MM.1S (cell line): ENCODE measurements at regions not wholly inside any gene's neighbourhood (a gene's known extent, or its start where the extent isn't known, plus 50 kb on each side); places are given as distances from the start of the nearest gene placed in this dataset.

Experiments
- DNase-seq: peaks from one replicate; pipeline ENCODE4 v3.0.0-alpha.2; 2015
- H2AFZ ChIP-seq: fragments of 300-600 bp; sonication (generic); 2 replicates; pipeline ENCODE4 v1.6.0; 2016; ENCODE audit warnings: antibody characterized with exemption, low read length
- H3F3A ChIP-seq: fragments of 300-600 bp; sonication (generic); 2 replicates; pipeline ENCODE4 v1.6.1; 2016; ENCODE audit warnings: mild to moderate bottlenecking, antibody characterized with exemption, low read length, moderate library complexity, mixed read lengths; ENCODE audit not compliant: insufficient read depth
- H3K27ac ChIP-seq: fragments of 300-600 bp; sonication (generic); 2 replicates; pipeline ENCODE4 v1.5.1; 2016; ENCODE audit warnings: mild to moderate bottlenecking, low read length
- H3K27me3 ChIP-seq: fragments of 300-600 bp; sonication (generic); replicated peaks from 2 replicates; pipeline ENCODE4 v1.6.0; 2016; ENCODE audit warnings: low read length; ENCODE audit not compliant: insufficient read depth
- H3K36me3 ChIP-seq: fragments of 300-600 bp; sonication (generic); replicated peaks from 2 replicates; pipeline ENCODE4 v1.6.1; 2016; ENCODE audit warnings: mild to moderate bottlenecking, low read length, mixed read lengths; ENCODE audit not compliant: insufficient read depth
- H3K4me1 ChIP-seq: fragments of 300-600 bp; sonication (generic); 2 replicates; pipeline ENCODE4 v1.6.1; 2016; ENCODE audit warnings: low read length, mixed read lengths
- H3K4me2 ChIP-seq: fragments of 300-600 bp; sonication (generic); 2 replicates; pipeline ENCODE4 v1.6.0; 2016; ENCODE audit warnings: low read depth, low read length
- H3K4me3 ChIP-seq: fragments of 300-600 bp; sonication (generic); 2 replicates; pipeline ENCODE4 v1.5.1; 2016; ENCODE audit warnings: low read length, mixed read lengths
- H3K79me2 ChIP-seq: fragments of 300-600 bp; sonication (generic); 2 replicates; pipeline ENCODE4 v1.6.1; 2016; ENCODE audit warnings: mixed run types, low read length, mixed read lengths
- H3K9ac ChIP-seq: fragments of 300-600 bp; sonication (generic); 2 replicates; pipeline ENCODE4 v1.6.1; 2016; ENCODE audit warnings: low read length, mixed read lengths
- H3K9me2 ChIP-seq: fragments of 300-600 bp; sonication (generic); replicated peaks from 2 replicates; pipeline ENCODE4 v1.6.1; 2016; ENCODE audit warnings: mild to moderate bottlenecking, low read length, mixed read lengths; ENCODE audit not compliant: insufficient read depth
- H3K9me3 ChIP-seq: fragments of 300-600 bp; sonication (generic); replicated peaks from 2 replicates; pipeline ENCODE4 v1.6.1; 2016; ENCODE audit warnings: mild to moderate bottlenecking, low read length, mixed read lengths; ENCODE audit not compliant: insufficient read depth
- H4K20me1 ChIP-seq: fragments of 300-600 bp; sonication (generic); 2 replicates; pipeline ENCODE4 v1.6.1; 2016; ENCODE audit warnings: mild to moderate bottlenecking, low read length, moderate library complexity, mixed read lengths; ENCODE audit not compliant: insufficient read depth
- EZH2 ChIP-seq: fragments of 300-600 bp; sonication (generic); optimal IDR thresholded peaks from 2 replicates; pipeline ENCODE3; 2017; ENCODE audit warnings: low read depth, mild to moderate bottlenecking, antibody characterized with exemption, low read length, mixed read lengths
- EZH2phosphoT487 ChIP-seq: fragments of 300-600 bp; sonication (generic); IDR thresholded peaks from 2 replicates; pipeline ENCODE4 v1.6.1; 2018; ENCODE audit warnings: antibody characterized with exemption, low read length
- TF ChIP-seq, protein P1 (sequence below): fragments of 300-600 bp; sonication (generic); IDR thresholded peaks from 2 replicates; pipeline ENCODE4 v1.5.1; 2016; ENCODE audit warnings: antibody characterized with exemption, low read length, mixed read lengths

DNA sequence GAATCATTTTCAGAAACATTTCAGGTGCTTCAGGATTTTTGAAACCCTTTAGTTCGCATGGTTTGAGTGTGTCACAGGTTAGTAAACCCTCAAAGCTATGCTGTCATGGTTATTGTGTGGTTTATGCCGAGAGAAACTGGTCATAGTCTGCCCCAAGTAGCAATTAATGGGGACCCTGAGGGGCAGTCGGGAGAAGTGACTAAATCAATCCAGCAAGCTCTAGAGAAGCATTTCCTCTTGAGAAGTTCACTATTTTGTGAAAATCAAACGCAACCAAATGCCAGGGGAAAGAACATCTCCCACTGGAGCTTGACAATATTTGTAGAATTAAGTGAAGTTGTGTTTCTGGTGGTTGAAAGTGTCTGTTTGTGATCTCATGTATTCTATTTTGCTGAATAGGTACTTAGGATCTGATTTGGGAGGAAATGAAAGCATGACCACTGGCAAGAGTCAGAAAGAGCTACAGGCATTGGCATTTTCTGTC is 63.0 kb upstream of the BACH1 start:
- Histone ChIP-seq H3K9me2 (no peaks in the 10 kb centered on the region), H4K20me1 (no peaks in the 10 kb centered on the region), H3K4me1 (peaks cover 52% of the 10 kb centered on the region), H3K9ac (peak overlapping the region; percentile 57), H3K27me3 (no peaks in the 10 kb centered on the region), H3K36me3 (no peaks in the 10 kb centered on the region), H3F3A (peaks cover 41% of the 10 kb centered on the region), H2AFZ (peak overlapping the region; percentile 45), H3K9me3 (no peaks in the 10 kb centered on the region), H3K4me2 (peak overlapping the region; percentile 78), H3K4me3 (peak overlapping the region; percentile 33), H3K79me2 (no peaks in the 10 kb centered on the region), H3K27ac (peak overlapping the region; percentile 89)
- TF ChIP-seq EZH2 (no peak), EZH2phosphoT487 (no peak)
- TF ChIP-seq, protein P1, sequence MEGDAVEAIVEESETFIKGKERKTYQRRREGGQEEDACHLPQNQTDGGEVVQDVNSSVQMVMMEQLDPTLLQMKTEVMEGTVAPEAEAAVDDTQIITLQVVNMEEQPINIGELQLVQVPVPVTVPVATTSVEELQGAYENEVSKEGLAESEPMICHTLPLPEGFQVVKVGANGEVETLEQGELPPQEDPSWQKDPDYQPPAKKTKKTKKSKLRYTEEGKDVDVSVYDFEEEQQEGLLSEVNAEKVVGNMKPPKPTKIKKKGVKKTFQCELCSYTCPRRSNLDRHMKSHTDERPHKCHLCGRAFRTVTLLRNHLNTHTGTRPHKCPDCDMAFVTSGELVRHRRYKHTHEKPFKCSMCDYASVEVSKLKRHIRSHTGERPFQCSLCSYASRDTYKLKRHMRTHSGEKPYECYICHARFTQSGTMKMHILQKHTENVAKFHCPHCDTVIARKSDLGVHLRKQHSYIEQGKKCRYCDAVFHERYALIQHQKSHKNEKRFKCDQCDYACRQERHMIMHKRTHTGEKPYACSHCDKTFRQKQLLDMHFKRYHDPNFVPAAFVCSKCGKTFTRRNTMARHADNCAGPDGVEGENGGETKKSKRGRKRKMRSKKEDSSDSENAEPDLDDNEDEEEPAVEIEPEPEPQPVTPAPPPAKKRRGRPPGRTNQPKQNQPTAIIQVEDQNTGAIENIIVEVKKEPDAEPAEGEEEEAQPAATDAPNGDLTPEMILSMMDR, result no peak
- peak; percentile 70 for DNase-seq

DNA sequence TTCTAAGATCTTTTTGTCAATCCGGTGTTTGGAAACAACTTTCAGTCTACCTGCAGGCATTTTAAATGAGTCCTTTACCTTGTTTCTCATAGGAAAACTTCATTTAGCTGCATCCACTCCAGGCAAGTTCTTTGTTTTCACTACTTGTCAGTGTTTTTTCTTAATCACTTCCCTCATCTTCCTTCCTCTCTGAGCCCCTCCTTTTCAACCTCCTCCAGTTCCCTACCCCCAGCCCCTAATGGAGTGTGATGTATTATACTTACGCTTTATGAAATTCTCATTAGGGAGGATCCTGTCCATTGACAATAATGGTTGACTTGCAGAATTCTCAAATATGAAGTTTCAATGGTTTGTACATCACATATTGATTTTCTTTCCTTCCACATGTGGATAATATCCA is 62.5 kb upstream of the BACH1 start:
- Histone ChIP-seq H3K9me2 (no peaks in the 10 kb centered on the region), H3K4me1 (peaks cover 52% of the 10 kb centered on the region), H3K27ac (peak overlapping the region; percentile 89), H3F3A (peaks cover 41% of the 10 kb centered on the region), H2AFZ (peak overlapping the region; percentile 45; the same call in 1 of the 2 replicates), H3K27me3 (no peaks in the 10 kb centered on the region), H3K9ac (peak overlapping the region; percentile 57; the same call in 1 of the 2 replicates), H3K36me3 (no peaks in the 10 kb centered on the region), H3K4me2 (peak overlapping the region; percentile 78), H3K9me3 (no peaks in the 10 kb centered on the region), H4K20me1 (no peaks in the 10 kb centered on the region), H3K79me2 (no peaks in the 10 kb centered on the region), H3K4me3 (peak overlapping the region; percentile 33)
- DNase-seq, result no peak
- TF ChIP-seq EZH2, result no peak
- TF ChIP-seq, protein P1, result no peak
- no peak for TF ChIP-seq EZH2phosphoT487

GRCh38 chr21:29237110-29238052 is 61.3 kb upstream of the BACH1 start:
- no peaks in the 10 kb centered on the region for H3K9me3 ChIP-seq
- no peaks in the 10 kb centered on the region for H3K9me2 ChIP-seq
- TF ChIP-seq EZH2phosphoT487 (no peak), EZH2 (no peak)
- TF ChIP-seq, protein P1, result no peak
- no peaks in the 10 kb centered on the region for H3K27me3 ChIP-seq
- no peak overlapping the region for H3K4me3 ChIP-seq
- H2AFZ ChIP-seq, result peak overlapping the region; percentile 39
- DNase-seq, result peak; percentile 56
- H3K4me1 ChIP-seq, result peaks cover 52% of the 10 kb centered on the region
- H4K20me1 ChIP-seq, result no peaks in the 10 kb centered on the region
- peaks cover 41% of the 10 kb centered on the region for H3F3A ChIP-seq
- no peak overlapping the region for H3K9ac ChIP-seq
- peak overlapping the region; percentile 89; the same call in 1 of the 2 replicates for H3K27ac ChIP-seq
- peak overlapping the region; percentile 47 for H3K4me2 ChIP-seq
- H3K36me3 ChIP-seq, result no peaks in the 10 kb centered on the region
- no peaks in the 10 kb centered on the region for H3K79me2 ChIP-seq
